KOPT-K1 (cell line): ENCODE measurements at regions not wholly inside any gene's neighbourhood (a gene's known extent, or its start where the extent isn't known, plus 50 kb on each side); places are given as distances from the start of the nearest gene placed in this dataset.

Experiments
- H3K27ac ChIP-seq: fragments of 200-600 bp; sonication (generic); 2 replicates; pipeline ENCODE4 v1.5.1; 2016; ENCODE audit warnings: antibody characterized with exemption, mild to moderate bottlenecking, low read depth, low read length; ENCODE audit not compliant: poor library complexity, severe bottlenecking
- H3K36me3 ChIP-seq: fragments of 200-600 bp; sonication (generic); 2 replicates; pipeline ENCODE4 v1.5.1; 2017; ENCODE audit warnings: antibody characterized with exemption, mild to moderate bottlenecking, low read length, moderate library complexity; ENCODE audit not compliant: insufficient read depth
- H3K9me3 ChIP-seq: fragments of 200-600 bp; sonication (generic); 2 replicates; pipeline ENCODE4 v1.5.1; 2017; ENCODE audit warnings: antibody characterized with exemption, low read length, mild to moderate bottlenecking; ENCODE audit not compliant: insufficient read depth, poor library complexity, severe bottlenecking

DNA sequence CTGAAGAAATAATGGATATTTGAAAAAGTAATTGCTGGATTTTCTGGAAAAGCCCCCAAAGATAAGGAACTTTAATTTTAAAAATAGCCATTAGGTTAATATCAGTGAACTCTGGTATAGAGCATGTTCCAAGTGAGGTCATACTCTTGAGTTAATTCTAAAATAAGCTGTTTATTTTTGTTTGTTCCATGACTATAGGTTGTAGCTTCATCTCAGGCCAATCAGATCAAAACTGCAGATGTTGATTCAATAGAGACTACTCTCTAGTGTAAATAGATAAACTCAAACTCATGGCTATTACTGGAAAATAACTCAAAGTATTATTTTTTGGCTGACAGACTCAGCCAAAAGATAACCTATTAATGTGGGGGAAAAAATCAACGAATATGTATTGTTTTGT is 815.1 kb downstream of the DIAPH3 start:
- Histone ChIP-seq H3K9me3 (no peaks in the 10 kb centered on the region), H3K36me3 (no peaks in the 10 kb centered on the region), H3K27ac (no peak overlapping the region)

- no peaks in the 10 kb centered on the region for H3K36me3 ChIP-seq
- H3K27ac ChIP-seq, result no peak overlapping the region
Observed at GRCh38 chr13:59352600-59352999, 811.1 kb downstream of the DIAPH3 start.

DNA sequence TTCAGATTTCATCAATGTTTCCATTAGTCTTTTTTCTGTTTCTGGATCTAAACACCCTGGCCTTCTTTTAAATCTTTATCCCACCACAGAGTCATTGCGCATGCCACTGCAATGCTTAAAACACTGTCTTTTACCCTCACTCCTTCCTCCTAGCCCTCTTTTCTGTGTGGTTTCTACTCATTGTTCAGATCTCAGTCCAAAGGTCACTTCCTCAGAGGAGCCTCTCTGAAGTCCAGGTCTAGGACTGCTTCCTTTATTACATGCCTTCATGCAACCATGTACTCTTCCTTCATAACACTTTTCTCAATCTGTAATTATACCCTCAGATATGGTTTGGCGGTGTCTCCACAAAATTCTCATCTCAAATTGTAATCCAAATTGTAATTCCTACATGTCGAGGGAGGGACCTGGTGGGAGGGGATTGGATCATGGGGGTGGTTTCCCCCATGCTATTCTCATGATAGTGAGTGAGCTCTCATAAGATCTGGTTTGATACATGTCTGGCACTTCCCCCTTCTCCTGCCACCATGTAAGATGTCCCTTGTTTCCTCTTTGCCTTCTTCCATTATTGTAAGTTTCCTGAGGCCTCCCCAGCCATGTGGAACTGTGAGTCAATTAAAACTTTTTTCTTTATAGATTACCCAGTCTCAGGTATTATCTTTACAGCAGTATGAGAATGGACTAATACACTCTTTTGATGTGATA is 808.9 kb downstream of the DIAPH3 start:
- H3K36me3 ChIP-seq, result no peaks in the 10 kb centered on the region
- no peak overlapping the region for H3K27ac ChIP-seq
- no peaks in the 10 kb centered on the region for H3K9me3 ChIP-seq

More at GRCh38 chr13:59352600-59352999, 811.1 kb downstream of the DIAPH3 start:
- no peaks in the 10 kb centered on the region for H3K9me3 ChIP-seq

- H3K9me3 ChIP-seq, result no peaks in the 10 kb centered on the region
- no peaks in the 10 kb centered on the region for H3K36me3 ChIP-seq
- H3K27ac ChIP-seq, result no peak overlapping the region
Observed at GRCh38 chr13:59356607-59357006, 807.1 kb downstream of the DIAPH3 start.

GRCh38 chr13:59358014-59358413 is 805.7 kb downstream of the DIAPH3 start:
- Histone ChIP-seq H3K36me3 (no peaks in the 10 kb centered on the region), H3K9me3 (no peaks in the 10 kb centered on the region), H3K27ac (no peak overlapping the region)

- no peaks in the 10 kb centered on the region for H3K36me3 ChIP-seq
- H3K9me3 ChIP-seq, result no peaks in the 10 kb centered on the region
- no peak overlapping the region for H3K27ac ChIP-seq
Observed at GRCh38 chr13:59360108-59360507, 803.6 kb downstream of the DIAPH3 start.

DNA sequence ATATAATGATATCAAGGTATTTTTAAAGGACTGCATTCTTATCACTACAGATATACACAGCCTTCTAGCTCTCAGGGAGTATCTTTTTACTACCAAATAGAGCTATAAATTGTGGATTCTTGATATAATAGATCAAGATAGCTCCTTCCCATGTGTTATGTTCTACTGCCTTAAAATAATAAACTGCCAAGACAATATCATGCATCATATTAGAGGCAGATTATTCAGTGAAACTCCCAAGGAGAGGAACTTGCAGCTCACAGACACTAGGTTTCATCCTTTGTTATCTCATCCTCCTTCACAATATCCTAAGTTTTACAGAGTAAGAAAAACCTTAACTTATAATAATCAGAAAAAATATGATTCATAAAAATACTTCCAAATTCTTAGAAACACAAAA is 802.8 kb downstream of the DIAPH3 start:
- H3K36me3 ChIP-seq, result no peaks in the 10 kb centered on the region
- no peak overlapping the region for H3K27ac ChIP-seq
- no peaks in the 10 kb centered on the region for H3K9me3 ChIP-seq

GRCh38 chr13:59363313-59363712 is 800.4 kb downstream of the DIAPH3 start:
- no peak overlapping the region for H3K27ac ChIP-seq
- no peaks in the 10 kb centered on the region for H3K9me3 ChIP-seq
- no peaks in the 10 kb centered on the region for H3K36me3 ChIP-seq

DNA sequence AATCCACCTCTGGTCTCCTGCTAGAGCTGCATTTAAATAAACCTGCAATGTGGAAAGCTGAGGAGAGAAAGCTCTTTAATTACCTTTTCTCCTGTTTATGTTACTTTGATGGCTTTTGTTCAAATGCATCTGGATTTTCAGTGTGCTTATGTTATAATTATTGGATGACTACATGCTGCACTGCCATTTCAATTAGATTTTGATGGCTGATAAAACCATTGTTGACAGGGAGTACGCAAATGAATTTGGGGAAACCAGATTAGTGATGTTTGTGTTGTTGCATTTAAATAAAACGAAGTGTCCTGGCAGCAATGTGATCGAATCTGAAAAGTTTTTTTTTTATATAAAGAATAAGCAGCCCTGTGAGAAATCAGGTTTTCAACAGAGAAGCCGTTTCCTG is 799.8 kb downstream of the DIAPH3 start:
- no peaks in the 10 kb centered on the region for H3K9me3 ChIP-seq
- no peak overlapping the region for H3K27ac ChIP-seq
- H3K36me3 ChIP-seq, result no peaks in the 10 kb centered on the region

DNA sequence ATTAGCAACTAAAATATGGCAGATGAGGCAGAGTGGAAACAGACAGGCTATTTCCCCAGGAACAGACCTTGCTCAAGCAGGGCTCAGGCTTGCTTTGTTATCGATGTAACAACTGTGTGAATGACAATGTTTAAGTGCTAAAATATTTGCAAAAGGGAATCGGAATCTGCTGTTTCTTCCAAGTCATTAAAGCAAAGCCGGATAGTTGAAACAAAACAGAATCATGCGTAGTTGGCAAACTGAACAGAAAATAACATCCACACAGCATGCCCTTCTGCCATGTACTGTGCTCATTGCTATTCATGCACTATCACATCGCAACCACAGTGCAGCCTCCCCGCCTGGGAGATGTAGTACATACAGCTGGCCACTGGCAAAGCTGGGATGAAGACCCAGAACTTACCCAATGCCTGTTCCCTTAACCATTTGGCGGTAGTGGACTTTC is 799.1 kb downstream of the DIAPH3 start:
- Histone ChIP-seq H3K9me3 (no peaks in the 10 kb centered on the region), H3K27ac (no peak overlapping the region), H3K36me3 (no peaks in the 10 kb centered on the region)

DNA sequence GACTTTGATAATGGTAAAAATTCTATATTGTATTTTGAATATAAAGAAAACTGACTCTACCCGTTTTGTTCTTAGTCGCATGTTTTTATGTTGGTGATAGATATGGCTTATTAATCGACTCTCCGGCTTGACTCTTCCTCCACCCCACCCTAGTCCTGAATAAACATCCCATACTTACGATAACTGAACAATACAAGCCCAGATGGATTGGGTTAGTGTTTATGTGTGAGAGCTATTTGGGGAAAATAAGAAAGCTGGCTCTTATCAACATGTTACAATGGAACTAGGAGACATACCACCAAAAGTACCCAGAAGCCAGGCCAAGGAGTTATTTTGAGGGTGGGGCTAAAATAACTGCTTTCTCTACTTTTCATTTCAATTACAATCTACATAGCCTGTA is 796.3 kb downstream of the DIAPH3 start:
- Histone ChIP-seq H3K36me3 (no peaks in the 10 kb centered on the region), H3K9me3 (no peaks in the 10 kb centered on the region), H3K27ac (no peak overlapping the region)

DNA sequence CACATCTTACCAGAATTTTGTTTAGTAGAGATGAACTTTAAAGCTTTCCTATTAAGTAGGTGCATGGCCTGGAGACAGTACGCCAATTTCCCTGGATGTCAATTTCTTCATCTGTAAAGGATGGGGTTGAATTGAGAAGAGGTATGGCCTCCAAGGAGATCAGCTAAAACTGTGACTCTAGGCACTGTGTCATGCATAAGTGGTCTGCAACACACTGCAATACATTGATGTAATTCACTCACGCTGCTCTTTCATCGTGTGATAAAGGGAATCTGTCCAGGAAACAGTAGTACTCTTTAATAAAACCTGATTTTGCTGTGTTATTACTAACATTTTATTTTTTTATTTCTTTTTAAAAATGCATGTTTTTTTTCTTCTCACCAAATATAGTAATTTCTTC is 795.8 kb downstream of the DIAPH3 start:
- Histone ChIP-seq H3K9me3 (no peaks in the 10 kb centered on the region), H3K36me3 (no peaks in the 10 kb centered on the region), H3K27ac (no peak overlapping the region)

- H3K36me3 ChIP-seq, result no peaks in the 10 kb centered on the region
- no peaks in the 10 kb centered on the region for H3K9me3 ChIP-seq
- H3K27ac ChIP-seq, result no peak overlapping the region
Observed at GRCh38 chr13:59368693-59369092, 795.0 kb downstream of the DIAPH3 start.

GRCh38 chr13:59371229-59371628 is 792.5 kb downstream of the DIAPH3 start:
- H3K27ac ChIP-seq, result no peak overlapping the region
- no peaks in the 10 kb centered on the region for H3K36me3 ChIP-seq
- no peaks in the 10 kb centered on the region for H3K9me3 ChIP-seq

GRCh38 chr13:59373341-59373740 is 790.4 kb downstream of the DIAPH3 start:
- Histone ChIP-seq H3K9me3 (no peaks in the 10 kb centered on the region), H3K36me3 (no peaks in the 10 kb centered on the region), H3K27ac (no peak overlapping the region)

DNA sequence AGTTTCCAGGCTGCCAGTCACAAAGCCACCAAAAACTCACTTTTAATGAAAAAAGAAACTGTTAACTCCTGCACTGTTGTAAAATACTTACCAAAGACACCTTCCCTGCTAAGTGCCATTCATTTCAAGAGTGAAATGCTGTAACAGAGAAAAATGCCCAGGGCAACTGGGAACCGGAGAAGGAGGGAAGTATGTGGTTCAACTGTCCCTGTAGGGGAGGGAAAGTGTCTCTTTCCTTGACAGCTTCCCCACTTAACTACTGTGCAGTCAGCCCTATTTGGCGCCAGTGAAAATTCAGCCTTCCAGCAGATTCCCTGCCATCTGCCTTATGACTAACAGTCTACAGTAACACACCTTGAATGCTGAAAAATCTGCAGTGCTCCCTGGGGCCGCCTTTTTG is 789.0 kb downstream of the DIAPH3 start:
- H3K9me3 ChIP-seq, result no peaks in the 10 kb centered on the region
- H3K27ac ChIP-seq, result no peak overlapping the region
- H3K36me3 ChIP-seq, result no peaks in the 10 kb centered on the region
